Spleen (tissue), 4 donors: ENCODE measurements at regions not wholly inside any gene's neighbourhood (a gene's known extent, or its start where the extent isn't known, plus 50 kb on each side); places are given as distances from the start of the nearest gene placed in this dataset.

Experiments
- small RNA-seq, 4 donors: library from RNA; depleted of rRNA; stranded (forward); fragments of <200 nt; gene quantifications; one replicate each; pipeline ENCODE3, GENCODE V24; 2016

Small RNA genes lying in the stretch of these regions (small RNA-seq; reads per million reads assigned to genes)
- 0 reads per million in 4 donors for gene RF00019
